ENCODE measurements at regions not wholly inside any gene's neighbourhood (a gene's known extent, or its start where the extent isn't known, plus 50 kb on each side); places are given as distances from the start of the nearest gene placed in this dataset.

DNA sequence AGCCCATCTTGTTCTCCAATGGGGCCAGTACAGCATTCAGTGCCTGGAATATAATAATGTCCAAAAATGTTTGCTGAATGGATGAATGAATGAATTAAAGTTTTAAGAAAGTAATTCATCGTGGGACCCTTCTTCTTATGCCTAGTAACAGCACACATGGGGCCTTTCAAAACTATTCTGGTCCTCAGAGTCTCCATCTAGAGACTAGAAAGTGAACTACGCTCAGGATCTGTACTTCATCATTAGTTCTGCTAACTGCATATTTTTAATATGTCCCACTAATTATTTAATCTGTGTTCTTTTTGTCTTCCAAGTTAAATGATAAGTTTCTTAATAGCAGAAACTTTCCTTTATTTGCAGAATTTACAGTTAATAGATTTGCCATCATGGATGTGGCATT lies 172.5 kb downstream of the SMAD2 start:
- DNase-seq: no peak

DNA sequence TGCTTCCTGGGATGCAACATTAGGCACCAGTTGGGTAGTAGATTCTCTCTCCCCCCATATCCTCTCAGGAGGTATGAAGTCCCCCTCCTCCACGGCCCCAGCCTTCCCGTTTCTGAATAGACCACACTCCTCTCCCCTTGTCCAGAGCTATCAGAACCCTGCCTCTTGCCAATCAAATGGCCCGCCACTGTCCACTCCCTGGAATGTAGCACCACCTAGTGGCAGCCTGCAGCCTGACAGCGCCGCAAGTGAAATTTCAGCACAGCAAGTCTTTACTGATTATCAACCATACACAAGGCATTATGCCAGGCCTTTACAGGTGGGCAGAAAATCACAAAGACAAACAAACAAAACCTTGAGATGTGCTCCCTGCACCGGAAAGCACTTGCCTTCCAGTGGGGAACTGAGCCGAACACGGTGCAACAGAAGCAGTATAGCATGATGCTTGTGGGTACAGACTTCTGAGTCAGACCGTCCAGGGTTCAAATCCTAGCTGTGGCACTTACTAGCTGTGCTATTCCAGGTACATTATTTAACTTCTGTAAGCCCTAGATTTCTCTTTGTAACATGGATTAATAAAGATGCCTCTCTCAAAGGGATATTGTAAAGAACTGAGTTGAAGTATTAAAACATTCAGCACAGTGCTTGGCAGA lies 174.0 kb downstream of the SMAD2 start:
- peak; percentile 13 for DNase-seq

- no peak for DNase-seq
Observed at GRCh38 chr18:47755102-47755456, 175.4 kb downstream of the SMAD2 start.

DNA sequence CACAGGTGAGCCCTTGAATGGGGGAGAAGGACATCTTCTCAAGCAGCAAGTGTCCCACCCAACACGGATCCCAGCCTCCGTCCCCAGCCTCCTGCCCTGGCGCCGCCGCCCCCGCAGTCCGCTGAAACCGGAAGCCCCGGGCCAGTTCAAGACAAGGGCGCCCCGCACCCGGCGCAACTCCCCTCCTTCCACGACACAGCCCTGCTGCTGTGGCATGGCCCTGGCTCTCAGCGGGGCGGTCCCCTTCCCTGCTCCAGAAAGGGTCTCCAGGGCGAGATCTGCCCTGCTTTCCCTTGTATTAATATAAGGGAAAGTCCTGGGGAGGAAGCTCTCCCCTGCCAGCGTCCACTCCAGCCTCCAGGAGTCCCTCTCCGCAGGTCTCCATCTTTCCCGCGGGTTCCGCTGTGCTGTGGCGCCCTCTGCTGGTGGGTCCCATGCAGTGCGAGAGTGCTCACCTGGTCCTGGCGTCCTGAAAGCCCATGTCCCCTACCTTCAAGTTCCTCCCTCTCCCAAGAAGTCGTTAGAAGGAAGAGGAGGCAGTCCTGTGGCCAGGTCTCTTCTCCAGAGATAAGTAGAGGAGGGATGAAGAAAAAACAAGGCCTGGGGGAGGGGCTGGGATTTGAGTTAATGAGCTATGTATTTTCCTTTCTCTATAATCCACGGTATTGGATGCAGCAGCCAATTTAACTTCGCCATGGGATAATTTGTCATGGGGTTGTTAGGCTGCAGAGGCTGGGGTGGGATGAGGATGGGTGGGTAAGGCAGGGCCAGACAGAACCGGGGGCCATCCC lies 176.0 kb downstream of the SMAD2 start:
- DNase-seq: peak; percentile 56

DNA sequence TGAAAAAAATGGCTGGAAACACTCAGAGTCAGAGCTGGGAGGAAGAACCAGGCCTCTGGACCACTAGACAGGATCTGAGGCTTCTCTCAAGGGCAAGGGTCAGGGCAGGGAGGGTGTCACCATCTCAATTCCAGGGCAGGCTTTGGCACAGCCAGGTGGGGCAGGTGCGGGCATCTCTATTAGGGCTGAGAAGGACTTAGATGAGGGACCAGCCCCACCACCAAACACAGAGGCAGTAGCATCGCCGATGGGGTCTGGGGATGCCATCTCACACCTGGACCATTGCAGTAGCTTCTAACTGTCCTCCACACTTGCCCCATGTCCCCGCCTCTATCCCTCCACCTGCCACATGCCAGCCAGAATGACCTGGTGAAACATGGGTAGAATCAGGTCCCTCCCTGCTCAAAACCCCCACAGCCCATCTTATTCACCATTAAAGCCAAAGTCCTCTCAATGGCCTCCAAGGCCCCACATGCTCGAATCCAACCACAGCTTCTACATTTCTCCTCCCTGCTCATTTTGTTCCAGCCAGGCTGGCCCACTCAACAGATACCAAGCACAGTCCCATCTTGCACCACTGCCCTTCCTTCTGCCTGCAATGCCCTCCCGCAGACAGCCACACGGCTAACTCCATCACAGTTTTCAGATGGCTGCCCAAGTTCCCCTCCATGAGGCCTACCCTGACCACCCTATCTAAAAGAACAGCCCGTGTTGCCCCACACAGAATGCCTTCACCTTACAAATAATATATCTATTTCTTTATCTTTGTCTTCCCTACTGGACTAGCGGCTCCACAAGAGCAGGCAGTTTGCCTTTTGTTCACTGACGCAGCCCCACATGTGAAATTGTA lies 177.4 kb downstream of the SMAD2 start:
- DNase-seq: no peak

- no peak for DNase-seq
Observed at GRCh38 chr18:47750889-47751423, 179.5 kb downstream of the SMAD2 start.

GRCh38 chr18:47749600-47749973 lies 180.9 kb downstream of the SMAD2 start:
- no peak for DNase-seq

DNA sequence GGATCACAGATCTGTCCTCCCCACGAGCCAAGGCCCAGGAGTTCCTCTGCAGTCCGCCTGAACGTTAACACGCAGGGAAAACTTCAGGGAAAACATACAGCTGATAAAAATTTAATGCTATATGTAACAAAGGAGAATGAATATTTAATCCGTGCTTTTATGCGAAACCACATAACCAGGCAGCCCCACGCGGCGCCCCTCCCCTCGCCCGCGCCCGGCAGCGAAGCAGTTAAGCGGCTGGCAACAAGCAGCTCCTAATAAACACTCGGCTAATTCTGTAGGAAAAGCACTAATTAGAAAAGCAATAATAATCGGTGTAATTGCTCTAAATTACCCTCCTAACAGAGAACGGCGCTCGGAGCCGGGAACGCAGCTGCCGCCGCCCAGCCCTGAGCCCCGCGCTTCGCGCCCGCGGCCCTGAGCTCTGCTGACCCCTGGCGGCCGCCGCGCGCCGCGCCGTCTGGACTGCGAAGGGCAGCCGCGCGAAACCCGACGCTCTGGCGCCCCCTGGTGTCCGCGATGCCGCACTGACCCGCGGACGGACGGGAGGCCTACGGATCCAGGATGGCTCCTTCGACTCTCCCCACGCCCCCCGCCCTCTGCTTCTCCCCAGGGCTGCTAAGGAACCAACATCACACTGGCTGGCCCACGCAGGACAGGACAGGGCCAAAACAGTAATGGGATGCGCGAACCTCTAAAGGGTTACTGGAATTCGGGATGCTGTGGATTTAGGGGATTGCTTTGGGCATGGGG lies 181.4 kb downstream of the SMAD2 start:
- DNase-seq: peak; percentile 72

GRCh38 chr18:47748093-47748796 lies 182.2 kb downstream of the SMAD2 start:
- DNase-seq: no peak

DNA sequence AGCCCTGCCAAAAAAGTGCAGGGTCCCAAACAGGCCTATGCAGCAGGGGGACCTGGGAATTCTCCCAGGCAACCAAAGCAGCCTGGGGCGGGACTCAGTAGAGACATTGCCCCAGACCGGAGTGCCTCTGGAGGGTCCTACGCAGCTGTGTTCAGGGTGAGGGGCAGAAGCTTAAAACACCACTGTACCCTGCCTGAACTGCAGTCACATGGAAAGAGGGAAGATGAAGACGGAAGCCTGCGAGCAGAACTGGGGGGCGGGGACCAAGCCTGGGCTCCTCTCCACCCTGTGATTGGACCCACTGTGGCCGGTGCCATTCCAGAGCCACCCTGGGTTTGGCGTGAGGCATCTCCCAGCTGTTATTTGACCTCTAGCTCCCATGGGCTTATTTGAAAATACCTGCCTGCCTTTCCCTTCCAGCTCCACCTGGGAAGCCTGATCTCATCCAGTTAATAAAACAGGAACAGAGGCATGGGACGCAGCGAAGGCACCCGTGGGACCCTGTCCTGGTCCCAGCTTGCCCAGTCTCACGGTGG lies 183.1 kb downstream of the SMAD2 start:
- DNase-seq: no peak

GRCh38 chr18:47746615-47747014 lies 183.8 kb downstream of the SMAD2 start:
- no peak for DNase-seq

- no peak for DNase-seq
Observed at GRCh38 chr18:47745227-47745626, 185.2 kb downstream of the SMAD2 start.

GRCh38 chr18:47737956-47738355 lies 192.5 kb downstream of the SMAD2 start:
- no peak for DNase-seq

DNA sequence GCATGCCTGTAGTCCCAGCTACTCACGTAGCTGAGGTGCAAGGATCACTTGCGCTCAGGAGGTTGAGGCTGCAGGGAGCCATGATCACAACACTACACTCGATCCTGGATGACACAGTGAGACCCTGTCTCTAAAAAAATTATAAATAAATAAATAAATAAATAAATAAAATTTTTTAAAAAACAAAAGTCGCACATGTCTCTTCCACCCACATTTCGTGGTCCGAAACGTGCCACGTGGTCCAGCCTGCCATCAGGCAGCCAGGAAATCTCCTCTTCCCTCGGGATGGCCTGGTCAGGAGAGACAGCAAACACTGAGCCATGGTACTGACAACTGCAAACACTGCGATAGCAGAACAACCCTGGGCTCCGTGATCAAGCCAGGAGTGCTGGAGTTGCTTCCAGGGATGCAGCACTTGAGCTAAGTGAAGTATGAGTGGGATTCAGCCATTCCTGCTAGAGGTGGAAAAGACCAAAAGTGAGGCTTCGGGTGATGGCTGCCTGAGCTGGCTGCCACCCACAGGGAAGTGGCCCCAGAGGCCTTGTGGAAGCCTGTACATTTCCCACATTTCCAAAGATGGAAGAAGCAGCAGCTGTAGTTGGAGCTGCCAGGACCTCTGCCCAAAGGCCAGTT lies 193.1 kb downstream of the SMAD2 start:
- no peak for DNase-seq

GRCh38 chr18:47736376-47737140 lies 193.9 kb downstream of the SMAD2 start:
- no peak for DNase-seq

- DNase-seq: no peak
Observed at GRCh38 chr18:47735041-47735702, 195.3 kb downstream of the SMAD2 start.

GRCh38 chr18:47731276-47731675 lies 199.2 kb downstream of the SMAD2 start:
- no peak for DNase-seq

- DNase-seq: no peak
Observed at GRCh38 chr18:47730795-47731194, 199.7 kb downstream of the SMAD2 start.

DNA sequence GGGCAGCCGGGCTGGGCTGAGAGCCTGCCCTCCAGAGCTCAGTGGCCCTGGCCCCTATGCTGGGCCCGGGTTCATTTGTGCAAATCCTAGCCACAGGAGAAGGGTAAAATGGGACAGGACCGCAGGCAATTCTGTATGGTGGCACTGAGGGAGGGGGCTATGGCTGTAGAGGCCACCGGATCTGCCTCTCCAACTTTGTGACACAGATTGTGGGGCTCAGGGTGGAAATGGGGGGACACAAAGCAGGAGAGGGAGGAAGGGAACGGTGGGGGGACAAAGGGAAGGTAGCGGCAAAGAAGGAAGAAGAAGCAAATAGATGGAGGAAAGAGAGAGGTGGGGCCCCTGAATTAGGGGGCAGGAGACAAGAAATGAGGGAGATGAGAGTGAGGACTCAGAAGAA lies 201.1 kb downstream of the SMAD2 start:
- DNase-seq: no peak

- DNase-seq: no peak
Observed at GRCh38 chr18:47728921-47729320, 201.5 kb downstream of the SMAD2 start.
